Caco-2 (cell line): ENCODE measurements at regions not wholly inside any gene's neighbourhood (a gene's known extent, or its start where the extent isn't known, plus 50 kb on each side); places are given as distances from the start of the nearest gene placed in this dataset.

Experiments used
- BruUV-seq: library from RNA; stranded (reverse); fragments of 400-500 nt; replicated peaks from 2 replicates; lab custom pipeline; 2021; lab: Mats Ljungman, UMichigan
- CTCF ChIA-PET: fragments of 300-600 bp; sonication (Branson Sonifier 250); formaldehyde crosslinking; loops from one replicate; lab custom pipeline; 2022; ENCODE audit warnings: antibody characterized with exemption; lab: Charles Lee
- POLR2A ChIA-PET: fragments of 300-600 bp; sonication (Branson Sonifier 250); formaldehyde crosslinking; loops from one replicate; lab custom pipeline; 2022; ENCODE audit warnings: antibody characterized with exemption; lab: Charles Lee
- DNase-seq, 2 experiments: peaks; one replicate each; pipeline versions ENCODE4 v3.0.0 to v3.0.0-alpha.2; 2020 to 2022
- H3K27me3 ChIP-seq: replicated peaks from 2 replicates; pipeline ENCODE4 v1.6.0; 2011; ENCODE audit warnings: low read length; ENCODE audit not compliant: control insufficient read depth, insufficient read depth
- H3K36me3 ChIP-seq: 2 replicates; pipeline ENCODE4 v1.5.1; 2011; ENCODE audit warnings: low read length; ENCODE audit not compliant: control insufficient read depth, insufficient read depth
- H3K4me1 ChIP-seq: fragments of 250-450 bp; sonication (Bioruptor Pico); 2 replicates; pipeline ENCODE4 v1.5.1; 2020; ENCODE audit warnings: mild to moderate bottlenecking
- H3K4me3 ChIP-seq: 2 replicates; pipeline ENCODE4 v1.5.1; 2011; ENCODE audit warnings: low read depth, mild to moderate bottlenecking, control low read depth, low read length
- H3K9me3 ChIP-seq: fragments of 250-450 bp; sonication (Bioruptor Pico); 2 replicates; pipeline ENCODE4 v1.5.1; 2020; ENCODE audit warnings: mild to moderate bottlenecking, moderate library complexity
- H3K27ac Mint-ChIP-seq: one replicate; pipeline ENCODE4 v1.8.0; 2022; ENCODE audit warnings: mixed read lengths; ENCODE audit not compliant: unreplicated experiment
- H3K27me3 Mint-ChIP-seq: one replicate; pipeline ENCODE4 v1.8.0; 2022; ENCODE audit warnings: mixed read lengths; ENCODE audit not compliant: insufficient read depth, unreplicated experiment
- H3K36me3 Mint-ChIP-seq: one replicate; pipeline ENCODE4 v1.8.0; 2022; ENCODE audit warnings: mild to moderate bottlenecking, mixed read lengths; ENCODE audit not compliant: insufficient read depth, unreplicated experiment
- H3K4me1 Mint-ChIP-seq: one replicate; pipeline ENCODE4 v1.8.0; 2022; ENCODE audit warnings: low read depth, mixed read lengths; ENCODE audit not compliant: unreplicated experiment
- H3K4me3 Mint-ChIP-seq: one replicate; pipeline ENCODE4 v1.8.0; 2022; ENCODE audit warnings: mild to moderate bottlenecking, moderate library complexity, mixed read lengths; ENCODE audit not compliant: unreplicated experiment
- H3K9me3 Mint-ChIP-seq: one replicate; pipeline ENCODE4 v1.8.0; 2022; ENCODE audit warnings: mixed read lengths; ENCODE audit not compliant: unreplicated experiment
- intact Hi-C: fragments of 100-400 bp; cut with micrococcal nuclease; formaldehyde crosslinking; loops from one replicate; pipeline ENCODE4 v1.10.0; 2022; ENCODE audit not compliant: unreplicated experiment
- TF ChIP-seq, protein P1 (sequence below), 2 experiments: fragments of 200-600 bp in 1 of 2; IDR thresholded peaks; 1 replicate in 1 of 2; 2 replicates in 1 of 2; pipeline versions ENCODE4 v1.5.1 to v1.8.0; 2011 to 2022; ENCODE audit warnings: antibody characterized with exemption in 1 of 2, control low read depth in 1 of 2, inconsistent platforms in 1 of 2, low read depth in 1 of 2, low read length in 1 of 2, mild to moderate bottlenecking in 1 of 2, moderate library complexity in 1 of 2; ENCODE audit not compliant: insufficient read depth in 1 of 2, severe bottlenecking in 1 of 2, unreplicated experiment in 1 of 2

DNA sequence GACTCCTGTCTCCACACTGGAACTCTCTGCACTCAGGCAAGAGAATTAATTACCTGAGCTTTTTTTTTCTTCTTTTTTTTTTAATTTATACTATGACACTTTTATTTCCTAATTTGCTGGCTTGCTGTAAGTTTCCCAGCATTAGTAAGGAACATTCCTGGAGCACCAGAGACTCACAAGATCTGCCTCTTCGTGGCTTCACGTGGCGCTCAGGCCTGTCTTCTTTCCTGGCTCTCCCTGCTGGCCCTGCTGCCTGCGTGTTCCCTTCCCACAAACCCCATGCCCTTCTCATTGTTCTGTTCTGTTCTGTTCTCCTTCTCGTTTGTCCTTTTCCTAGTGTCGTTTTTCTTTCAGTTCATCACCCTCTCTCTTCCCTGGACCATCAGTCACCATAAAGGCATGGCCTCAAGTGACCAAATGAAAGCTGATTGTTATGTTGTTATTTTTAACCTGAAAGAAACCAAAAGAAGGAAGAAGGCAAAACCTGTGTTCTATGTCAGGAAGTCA lies 591.6 kb upstream of the PFKP start:
- H3K27me3 Mint-ChIP-seq: peaks cover 12% of the 10 kb centered on the region
- TF ChIP-seq, protein P1, sequence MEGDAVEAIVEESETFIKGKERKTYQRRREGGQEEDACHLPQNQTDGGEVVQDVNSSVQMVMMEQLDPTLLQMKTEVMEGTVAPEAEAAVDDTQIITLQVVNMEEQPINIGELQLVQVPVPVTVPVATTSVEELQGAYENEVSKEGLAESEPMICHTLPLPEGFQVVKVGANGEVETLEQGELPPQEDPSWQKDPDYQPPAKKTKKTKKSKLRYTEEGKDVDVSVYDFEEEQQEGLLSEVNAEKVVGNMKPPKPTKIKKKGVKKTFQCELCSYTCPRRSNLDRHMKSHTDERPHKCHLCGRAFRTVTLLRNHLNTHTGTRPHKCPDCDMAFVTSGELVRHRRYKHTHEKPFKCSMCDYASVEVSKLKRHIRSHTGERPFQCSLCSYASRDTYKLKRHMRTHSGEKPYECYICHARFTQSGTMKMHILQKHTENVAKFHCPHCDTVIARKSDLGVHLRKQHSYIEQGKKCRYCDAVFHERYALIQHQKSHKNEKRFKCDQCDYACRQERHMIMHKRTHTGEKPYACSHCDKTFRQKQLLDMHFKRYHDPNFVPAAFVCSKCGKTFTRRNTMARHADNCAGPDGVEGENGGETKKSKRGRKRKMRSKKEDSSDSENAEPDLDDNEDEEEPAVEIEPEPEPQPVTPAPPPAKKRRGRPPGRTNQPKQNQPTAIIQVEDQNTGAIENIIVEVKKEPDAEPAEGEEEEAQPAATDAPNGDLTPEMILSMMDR (IDR thresholded peaks at IDR 0.05; ENCODE audit: insufficient read depth in 1 of 2, low read depth in 1 of 2, low read length in 1 of 2, severe bottlenecking in 1 of 2, unreplicated experiment in 1 of 2): no peak
- Histone ChIP-seq H3K4me3 (no peak overlapping the region), H3K4me1 (no peaks in the 10 kb centered on the region), H3K27me3 (no peaks in the 10 kb centered on the region), H3K9me3 (no peaks in the 10 kb centered on the region), H3K36me3 (no peaks in the 10 kb centered on the region)
- no peaks in the 10 kb centered on the region for H3K4me1 Mint-ChIP-seq
- CTCF ChIA-PET: interaction anchor here (0.7 kb wide), 1 partner anchor 10 kb away, joined by 4 read pairs; no protein-coding TSS in a partner anchor
- no TSS peak for BruUV-seq
- no peak overlapping the region for H3K27ac Mint-ChIP-seq
- intact Hi-C loops: no loop called here
- no peaks in the 10 kb centered on the region for H3K36me3 Mint-ChIP-seq
- H3K4me3 Mint-ChIP-seq: no peak overlapping the region
- H3K9me3 Mint-ChIP-seq: no peaks in the 10 kb centered on the region
- POLR2A ChIA-PET: no interaction called here
- DNase-seq: no peak

DNA sequence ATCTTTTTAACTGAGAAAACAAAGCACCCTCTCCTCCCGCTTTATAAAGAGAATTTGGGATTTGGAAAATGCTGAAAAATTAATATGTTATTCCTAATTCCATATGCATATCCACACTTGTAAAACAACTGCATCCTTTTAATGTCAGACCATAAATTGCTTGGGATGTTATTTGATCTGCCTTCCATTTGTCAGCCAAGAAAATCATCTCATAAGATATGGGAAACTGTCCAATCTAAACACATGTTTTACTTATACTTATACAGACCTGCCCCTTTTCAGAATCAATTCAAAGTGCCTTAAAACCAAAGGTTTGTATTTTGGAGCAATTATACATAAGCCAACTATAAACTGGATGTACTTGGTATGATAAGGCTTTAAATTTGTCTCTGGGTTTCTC lies 595.5 kb upstream of the PFKP start:
- intact Hi-C loops: no loop called here
- H3K9me3 ChIP-seq: no peaks in the 10 kb centered on the region
- no peak overlapping the region for H3K27ac Mint-ChIP-seq
- DNase-seq: no peak
- H3K4me1 ChIP-seq: no peaks in the 10 kb centered on the region
- CTCF ChIA-PET: no interaction called here
- POLR2A ChIA-PET: no interaction called here
- H3K36me3 Mint-ChIP-seq: no peaks in the 10 kb centered on the region
- TF ChIP-seq, protein P1 (IDR thresholded peaks at IDR 0.05; ENCODE audit: insufficient read depth in 1 of 2, low read depth in 1 of 2, low read length in 1 of 2, severe bottlenecking in 1 of 2, unreplicated experiment in 1 of 2): no peak
- H3K4me3 Mint-ChIP-seq: no peak overlapping the region
- H3K4me1 Mint-ChIP-seq: no peaks in the 10 kb centered on the region
- no peak overlapping the region for H3K4me3 ChIP-seq
- H3K27me3 ChIP-seq: no peaks in the 10 kb centered on the region
- H3K36me3 ChIP-seq: no peaks in the 10 kb centered on the region
- no TSS peak for BruUV-seq
- peaks cover 16% of the 10 kb centered on the region for H3K27me3 Mint-ChIP-seq
- H3K9me3 Mint-ChIP-seq: no peaks in the 10 kb centered on the region

GRCh38 chr10:2469802-2470201 lies 597.5 kb upstream of the PFKP start:
- Histone ChIP-seq H3K4me3 (no peak overlapping the region), H3K4me1 (no peaks in the 10 kb centered on the region), H3K9me3 (no peaks in the 10 kb centered on the region), H3K36me3 (no peaks in the 10 kb centered on the region), H3K27me3 (no peaks in the 10 kb centered on the region)
- ChIA-PET CTCF (no interaction called here), POLR2A (no interaction called here)
- no peak overlapping the region for H3K4me3 Mint-ChIP-seq
- no peaks in the 10 kb centered on the region for H3K4me1 Mint-ChIP-seq
- no TSS peak for BruUV-seq
- H3K36me3 Mint-ChIP-seq: no peaks in the 10 kb centered on the region
- no peak overlapping the region for H3K27ac Mint-ChIP-seq
- TF ChIP-seq, protein P1 (IDR thresholded peaks at IDR 0.05; ENCODE audit: insufficient read depth in 1 of 2, low read depth in 1 of 2, low read length in 1 of 2, severe bottlenecking in 1 of 2, unreplicated experiment in 1 of 2): no peak
- DNase-seq: no peak
- H3K9me3 Mint-ChIP-seq: peaks cover 14% of the 10 kb centered on the region
- H3K27me3 Mint-ChIP-seq: peaks cover 17% of the 10 kb centered on the region
- intact Hi-C loops: no loop called here
